C4-2B (cell line): ENCODE measurements at regions not wholly inside any gene's neighbourhood (a gene's known extent, or its start where the extent isn't known, plus 50 kb on each side); places are given as distances from the start of the nearest gene placed in this dataset.
"Not testable (repeated sequence)": the region's sequence is repeated elsewhere in the genome, so short reads cannot be mapped to it uniquely, and the experiment has no call there.

ENCODE experiments used
- ZFX ChIP-seq: fragments of 450-650 bp; IDR thresholded peaks from 2 replicates; pipeline ENCODE4 v1.6.1; 2017
- TF ChIP-seq, protein P1 (sequence below): fragments of 450-650 bp; conservative IDR thresholded peaks from 2 replicates; pipeline ENCODE4 v1.5.1; 2017; ENCODE audit warnings: mild to moderate bottlenecking

DNA sequence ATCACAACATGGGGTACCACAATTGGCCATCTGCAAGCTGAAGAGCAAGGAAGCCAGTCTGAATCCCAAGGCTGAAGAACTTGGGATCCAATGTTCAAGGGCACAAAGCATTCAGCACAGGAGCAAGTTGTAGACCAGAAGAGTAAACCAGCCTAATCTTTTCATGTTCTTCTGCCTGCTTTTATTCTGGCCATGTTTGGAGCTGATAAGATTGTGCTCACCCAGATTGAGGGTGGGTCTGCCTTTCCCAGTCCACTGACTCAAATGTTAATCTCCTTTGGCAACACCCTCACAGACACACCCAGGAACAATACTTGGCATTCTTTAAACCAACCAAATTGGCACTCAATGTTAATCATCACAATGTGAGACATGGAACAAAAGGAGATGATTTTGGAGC, 63.2 kb downstream of the ATXN7L3B start:
- TF ChIP-seq, protein P1, sequence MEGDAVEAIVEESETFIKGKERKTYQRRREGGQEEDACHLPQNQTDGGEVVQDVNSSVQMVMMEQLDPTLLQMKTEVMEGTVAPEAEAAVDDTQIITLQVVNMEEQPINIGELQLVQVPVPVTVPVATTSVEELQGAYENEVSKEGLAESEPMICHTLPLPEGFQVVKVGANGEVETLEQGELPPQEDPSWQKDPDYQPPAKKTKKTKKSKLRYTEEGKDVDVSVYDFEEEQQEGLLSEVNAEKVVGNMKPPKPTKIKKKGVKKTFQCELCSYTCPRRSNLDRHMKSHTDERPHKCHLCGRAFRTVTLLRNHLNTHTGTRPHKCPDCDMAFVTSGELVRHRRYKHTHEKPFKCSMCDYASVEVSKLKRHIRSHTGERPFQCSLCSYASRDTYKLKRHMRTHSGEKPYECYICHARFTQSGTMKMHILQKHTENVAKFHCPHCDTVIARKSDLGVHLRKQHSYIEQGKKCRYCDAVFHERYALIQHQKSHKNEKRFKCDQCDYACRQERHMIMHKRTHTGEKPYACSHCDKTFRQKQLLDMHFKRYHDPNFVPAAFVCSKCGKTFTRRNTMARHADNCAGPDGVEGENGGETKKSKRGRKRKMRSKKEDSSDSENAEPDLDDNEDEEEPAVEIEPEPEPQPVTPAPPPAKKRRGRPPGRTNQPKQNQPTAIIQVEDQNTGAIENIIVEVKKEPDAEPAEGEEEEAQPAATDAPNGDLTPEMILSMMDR, result not testable (repeated sequence)
- TF ChIP-seq ZFX, result not testable (repeated sequence)
